MM.1S (cell line): ENCODE measurements at regions not wholly inside any gene's neighbourhood (a gene's known extent, or its start where the extent isn't known, plus 50 kb on each side); places are given as distances from the start of the nearest gene placed in this dataset.

Source experiments
- EZH2 ChIP-seq: fragments of 300-600 bp; sonication (generic); optimal IDR thresholded peaks from 2 replicates; pipeline ENCODE3; 2017; ENCODE audit warnings: low read depth, mild to moderate bottlenecking, antibody characterized with exemption, low read length, mixed read lengths
- EZH2phosphoT487 ChIP-seq: fragments of 300-600 bp; sonication (generic); IDR thresholded peaks from 2 replicates; pipeline ENCODE4 v1.6.1; 2018; ENCODE audit warnings: antibody characterized with exemption, low read length
- TF ChIP-seq, protein P1 (sequence below): fragments of 300-600 bp; sonication (generic); IDR thresholded peaks from 2 replicates; pipeline ENCODE4 v1.5.1; 2016; ENCODE audit warnings: antibody characterized with exemption, low read length, mixed read lengths

DNA sequence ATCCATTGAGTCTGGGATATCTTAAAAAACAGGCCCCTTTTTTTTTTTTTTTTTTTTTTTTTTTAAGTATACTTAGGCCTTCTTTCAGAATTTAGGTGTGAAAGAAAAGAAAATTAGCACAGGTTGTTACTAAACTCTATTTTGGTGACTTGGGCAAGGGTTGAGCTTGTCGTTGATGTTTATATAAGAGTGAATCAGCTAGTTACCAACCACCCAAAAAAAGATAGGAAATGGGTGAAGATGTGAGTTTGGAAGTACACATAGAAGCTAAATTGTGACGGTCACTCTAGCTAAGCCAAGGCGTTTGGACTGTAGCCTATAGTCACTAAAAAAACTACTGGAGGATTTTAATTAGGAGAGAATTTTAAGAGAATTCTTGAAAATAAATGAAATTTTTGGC, 1247.2 kb downstream of the AACS start:
- TF ChIP-seq, protein P1, sequence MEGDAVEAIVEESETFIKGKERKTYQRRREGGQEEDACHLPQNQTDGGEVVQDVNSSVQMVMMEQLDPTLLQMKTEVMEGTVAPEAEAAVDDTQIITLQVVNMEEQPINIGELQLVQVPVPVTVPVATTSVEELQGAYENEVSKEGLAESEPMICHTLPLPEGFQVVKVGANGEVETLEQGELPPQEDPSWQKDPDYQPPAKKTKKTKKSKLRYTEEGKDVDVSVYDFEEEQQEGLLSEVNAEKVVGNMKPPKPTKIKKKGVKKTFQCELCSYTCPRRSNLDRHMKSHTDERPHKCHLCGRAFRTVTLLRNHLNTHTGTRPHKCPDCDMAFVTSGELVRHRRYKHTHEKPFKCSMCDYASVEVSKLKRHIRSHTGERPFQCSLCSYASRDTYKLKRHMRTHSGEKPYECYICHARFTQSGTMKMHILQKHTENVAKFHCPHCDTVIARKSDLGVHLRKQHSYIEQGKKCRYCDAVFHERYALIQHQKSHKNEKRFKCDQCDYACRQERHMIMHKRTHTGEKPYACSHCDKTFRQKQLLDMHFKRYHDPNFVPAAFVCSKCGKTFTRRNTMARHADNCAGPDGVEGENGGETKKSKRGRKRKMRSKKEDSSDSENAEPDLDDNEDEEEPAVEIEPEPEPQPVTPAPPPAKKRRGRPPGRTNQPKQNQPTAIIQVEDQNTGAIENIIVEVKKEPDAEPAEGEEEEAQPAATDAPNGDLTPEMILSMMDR: no peak
- TF ChIP-seq EZH2: no peak
- TF ChIP-seq EZH2phosphoT487: no peak
